ENCODE measurements at regions not wholly inside any gene's neighbourhood (a gene's known extent, or its start where the extent isn't known, plus 50 kb on each side); places are given as distances from the start of the nearest gene placed in this dataset.
"Not testable (repeated sequence)": the region's sequence is repeated elsewhere in the genome, so short reads cannot be mapped to it uniquely, and the experiment has no call there.

DNA sequence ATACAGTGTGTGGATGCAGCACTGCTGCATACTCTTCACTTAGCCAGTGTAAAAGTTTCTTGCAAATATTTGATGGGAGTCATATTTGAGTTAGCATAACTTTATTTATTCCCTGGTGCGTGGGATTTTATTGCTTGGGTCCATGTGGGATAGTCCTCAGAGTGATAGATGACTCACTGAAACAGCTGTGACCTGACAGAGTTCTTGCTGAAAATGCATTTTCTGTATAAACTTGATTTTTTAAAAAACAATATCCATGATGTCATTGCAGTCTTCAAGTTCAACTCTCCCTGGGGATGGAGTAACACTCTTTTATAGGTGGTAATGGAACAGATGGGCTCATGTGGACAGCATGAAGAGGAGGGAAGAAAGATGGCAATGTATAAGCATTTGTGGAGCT is 310.0 kb downstream of the PPP1R3A start:
- WGBS, 5 donors = 63 to 75% (median 68%) methylated on average over 1 of the region's 1 CpG
- no peak overlapping the region for H3K4me3 ChIP-seq
- no peak for TF ChIP-seq EP300 (IDR thresholded peaks at IDR 0.05)
- TF ChIP-seq POLR2AphosphoS5 (IDR thresholded peaks at IDR 0.05) = no peak
- TF ChIP-seq CTCF (IDR thresholded peaks at IDR 0.05) = no peak
- TF ChIP-seq POLR2A (IDR thresholded peaks at IDR 0.05) = no peak
- no peaks in the 10 kb centered on the region for H3K4me1 ChIP-seq
- no peaks in the 10 kb centered on the region for H3K27me3 ChIP-seq
- intact Hi-C loops (cut with DNase I; ENCODE audit: low total_unique reads) = no loop called here
- H3K27ac ChIP-seq = no peak overlapping the region
- H3K36me3 ChIP-seq = no peaks in the 10 kb centered on the region
- no peak for DNase-seq
- no peaks in the 10 kb centered on the region for H3K9me3 ChIP-seq

DNA sequence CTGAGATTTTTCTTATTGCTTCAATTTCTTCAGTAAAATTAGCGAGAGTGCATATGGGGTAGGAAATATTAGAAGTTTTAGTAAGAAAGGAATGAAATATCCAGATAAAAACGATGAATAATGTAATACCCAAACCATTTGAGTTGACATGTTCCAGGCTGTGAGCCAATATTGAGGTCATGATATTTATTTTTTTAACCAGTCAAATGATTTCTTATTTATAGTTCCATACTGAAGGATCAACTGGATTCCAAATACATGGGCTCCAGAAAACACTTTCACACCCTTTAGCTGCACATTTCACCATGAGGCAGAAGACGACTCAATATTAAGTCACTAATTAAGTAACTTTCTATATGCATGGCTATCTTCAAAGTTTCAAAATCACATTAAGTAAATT is 312.5 kb downstream of the PPP1R3A start:
- H3K4me1 ChIP-seq = no peaks in the 10 kb centered on the region
- no peaks in the 10 kb centered on the region for H3K36me3 ChIP-seq
- H3K9me3 ChIP-seq = peaks cover 0 to 7% (median 3%) of the 10 kb centered on the region in 4 donors
- no peak overlapping the region for H3K27ac ChIP-seq
- no peak for TF ChIP-seq EP300 (IDR thresholded peaks at IDR 0.05)
- TF ChIP-seq CTCF (IDR thresholded peaks at IDR 0.05) = no peak
- no peak for TF ChIP-seq POLR2A (IDR thresholded peaks at IDR 0.05)
- TF ChIP-seq POLR2AphosphoS5 (IDR thresholded peaks at IDR 0.05) = no peak
- WGBS, 5 donors = 59 to 74% (median 62%) methylated on average over 3 of the region's 3 CpGs
- no peaks in the 10 kb centered on the region for H3K27me3 ChIP-seq
- DNase-seq = peak in 1 of 2 donors; percentile 2
- no peak overlapping the region for H3K4me3 ChIP-seq
- intact Hi-C loops (cut with DNase I; ENCODE audit: low total_unique reads) = no loop called here

- DNase-seq; H3K9me3 ChIP-seq; H3K36me3 ChIP-seq; intact Hi-C loops (cut with DNase I; ENCODE audit: low total_unique reads); H3K27ac ChIP-seq; H3K27me3 ChIP-seq; H3K4me3 ChIP-seq; H3K4me1 ChIP-seq: not testable (repeated sequence)
- WGBS, 5 donors = 55 to 74% (median 63%) methylated on average over 2 of the region's 2 CpGs
Measured at GRCh38 chr7:113600428-113600827, 318.4 kb downstream of the PPP1R3A start.

DNA sequence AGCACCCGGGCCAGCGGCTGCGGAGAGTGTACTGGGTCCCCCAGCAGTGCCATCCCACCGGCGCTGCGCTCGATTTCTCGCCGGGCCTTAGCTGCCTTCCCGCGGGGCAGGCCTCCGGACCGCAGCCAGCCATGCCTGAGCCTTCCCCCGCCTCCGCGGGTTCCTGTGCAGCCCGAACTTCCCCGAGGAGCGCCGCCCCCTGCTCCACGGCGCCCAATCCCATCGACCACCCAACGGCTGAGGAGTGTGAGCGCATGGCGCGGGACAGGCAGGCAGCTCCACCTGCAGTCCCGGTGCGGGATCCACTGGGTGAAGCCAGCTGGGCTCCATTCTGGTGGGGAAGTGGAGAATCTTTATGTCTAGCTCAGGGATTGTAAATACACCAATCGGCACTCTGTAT is 325.4 kb downstream of the PPP1R3A start:
- H3K36me3 ChIP-seq; DNase-seq; H3K27me3 ChIP-seq; intact Hi-C loops (cut with DNase I; ENCODE audit: low total_unique reads); H3K4me1 ChIP-seq; H3K27ac ChIP-seq; H3K4me3 ChIP-seq: not testable (repeated sequence)
- WGBS, 5 donors = 80 to 100% (median 86%) methylated on average over 11 to 30 of the region's 30 CpGs
- H3K9me3 ChIP-seq = peaks cover 0 to 13% (median 0%) of the 10 kb centered on the region in 4 donors

- H3K9me3 ChIP-seq = peaks cover 0 to 13% (median 0%) of the 10 kb centered on the region in 4 donors
- H3K4me3 ChIP-seq; DNase-seq; H3K36me3 ChIP-seq; intact Hi-C loops (cut with DNase I; ENCODE audit: low total_unique reads); H3K27ac ChIP-seq; H3K4me1 ChIP-seq; H3K27me3 ChIP-seq: not testable (repeated sequence)
- 86 to 96% (median 90%) methylated on average over 7 to 8 of the region's 8 CpGs for WGBS, 5 donors
Measured at GRCh38 chr7:113592924-113593323, 325.9 kb downstream of the PPP1R3A start.

DNA sequence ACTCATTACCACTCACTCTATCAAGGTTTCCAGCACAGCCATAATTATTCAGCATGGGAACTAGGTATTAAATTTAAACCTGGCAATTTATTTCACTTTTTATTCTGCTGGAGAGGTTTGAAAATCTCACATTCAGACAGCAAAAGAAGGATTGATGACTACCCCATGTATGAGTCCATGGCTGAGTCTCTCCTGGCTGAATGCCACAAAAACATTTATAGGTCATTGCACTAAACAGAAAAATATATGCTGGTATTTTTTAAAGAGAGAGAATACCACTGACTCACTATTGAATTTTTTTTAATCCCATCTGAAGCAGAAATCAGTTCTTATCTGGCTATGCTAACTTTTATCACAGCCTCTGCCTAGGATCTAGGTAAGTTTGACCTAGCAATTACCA is 336.3 kb downstream of the PPP1R3A start:
- Histone ChIP-seq H3K9me3 (no peaks in the 10 kb centered on the region), H3K4me1 (no peaks in the 10 kb centered on the region), H3K27me3 (no peaks in the 10 kb centered on the region), H3K4me3 (no peak overlapping the region), H3K36me3 (no peaks in the 10 kb centered on the region), H3K27ac (no peak overlapping the region)
- peak in 1 of 2 donors; percentile 5 for DNase-seq
- intact Hi-C loops (cut with DNase I; ENCODE audit: low total_unique reads) = no loop called here
- no peak for TF ChIP-seq EP300 (IDR thresholded peaks at IDR 0.05)
- no peak for TF ChIP-seq POLR2AphosphoS5 (IDR thresholded peaks at IDR 0.05)
- no peak for TF ChIP-seq CTCF (IDR thresholded peaks at IDR 0.05)
- no peak for TF ChIP-seq POLR2A (IDR thresholded peaks at IDR 0.05)

GRCh38 chr7:113563257-113563656 is 355.6 kb downstream of the PPP1R3A start:
- intact Hi-C loops (cut with DNase I; ENCODE audit: low total_unique reads); DNase-seq: not testable (repeated sequence)

More at GRCh38 chr7:113563257-113563656, 355.6 kb downstream of the PPP1R3A start:
- 76 to 85% (median 81%) methylated on average over 8 of the region's 8 CpGs for WGBS, 5 donors
- not testable (repeated sequence) for H3K4me3 ChIP-seq, H3K9me3 ChIP-seq, H3K27me3 ChIP-seq, H3K27ac ChIP-seq, H3K36me3 ChIP-seq, H3K4me1 ChIP-seq
